SK-N-SH (cell line): ENCODE measurements at regions not wholly inside any gene's neighbourhood (a gene's known extent, or its start where the extent isn't known, plus 50 kb on each side); places are given as distances from the start of the nearest gene placed in this dataset.
A peak's percentile ranks its signal among the peaks of the same experiment; 100 is the strongest.

Source experiments
- CTCF ChIA-PET: fragments of 300-600, 350-600 bp; formaldehyde crosslinking; extraction: SDS; loops from one replicate; lab custom pipeline; 2021; lab: Yijun Ruan, JAX
- POLR2A ChIA-PET: fragments of 350-600 bp; sonication (Branson Sonifier 250); formaldehyde crosslinking; extraction: SDS; loops from one replicate; lab custom pipeline; 2020; ENCODE audit warnings: antibody characterized with exemption, inconsistent platforms; lab: Yijun Ruan, JAX
- DNase-seq: peaks from one replicate; pipeline ENCODE4 v3.0.0; 2012
- H2AFZ ChIP-seq: fragments of 200-600 bp; sonication (generic); 2 replicates; pipeline ENCODE4 v1.8.1; 2016; ENCODE audit warnings: antibody characterized with exemption, mild to moderate bottlenecking, low read depth
- H3F3A ChIP-seq: fragments of 200-600 bp; sonication (generic); replicated peaks from 2 replicates; pipeline ENCODE3; 2016; ENCODE audit warnings: antibody characterized with exemption, mild to moderate bottlenecking; ENCODE audit not compliant: insufficient read depth
- H3K27ac ChIP-seq, 2 experiments: fragments of 200-500 bp in 1 of 2; fragments of 200-600 bp in 1 of 2; sonication (Bioruptor generic) in 1 of 2; sonication (generic), shearing (Covaris generic) in 1 of 2; 2 replicates each; pipeline versions ENCODE4 v1.5.1 to v1.6.1; 2014 to 2016; ENCODE audit warnings: low read depth in 2 of 2, inconsistent platforms in 1 of 2, low read length in 1 of 2, mild to moderate bottlenecking in 1 of 2, mixed read lengths in 1 of 2
- H3K27me3 ChIP-seq: fragments of 200-600 bp; sonication (generic), shearing (Covaris generic); 2 replicates; pipeline ENCODE4 v1.6.1; 2016; ENCODE audit warnings: mixed run types; ENCODE audit not compliant: insufficient read depth
- H3K36me3 ChIP-seq, 2 experiments: fragments of 200-500 bp in 1 of 2; fragments of 200-600 bp in 1 of 2; sonication (Bioruptor generic) in 1 of 2; sonication (generic) in 1 of 2; replicated peaks in 1 of 2; 2 replicates each; pipeline versions ENCODE3 to v1.5.1; 2014 to 2016; ENCODE audit warnings: low read length in 1 of 2, mild to moderate bottlenecking in 1 of 2; ENCODE audit not compliant: insufficient read depth in 2 of 2, control insufficient read depth in 1 of 2
- H3K4me1 ChIP-seq, 2 experiments: fragments of 200-500 bp in 1 of 2; fragments of 200-600 bp in 1 of 2; sonication (Bioruptor generic) in 1 of 2; sonication (generic), shearing (Covaris generic) in 1 of 2; 2 replicates each; pipeline versions ENCODE4 v1.5.1 to v1.6.1; 2014 to 2016; ENCODE audit warnings: low read depth in 1 of 2, low read length in 1 of 2, mixed run types in 1 of 2; ENCODE audit not compliant: insufficient read depth in 2 of 2, control insufficient read depth in 1 of 2
- H3K4me2 ChIP-seq: fragments of 200-600 bp; sonication (generic), shearing (Covaris generic); 2 replicates; pipeline ENCODE4 v1.6.1; 2017; ENCODE audit warnings: mixed run types
- H3K4me3 ChIP-seq, 2 experiments: fragments of 200-500 bp in 1 of 2; fragments of 200-600 bp in 1 of 2; sonication (Bioruptor generic) in 1 of 2; sonication (generic), shearing (Covaris generic) in 1 of 2; 2 replicates each; pipeline versions ENCODE4 v1.5.1 to v1.8.1; 2014 to 2016; ENCODE audit warnings: low read depth in 2 of 2, inconsistent platforms in 1 of 2, low read length in 1 of 2, mild to moderate bottlenecking in 1 of 2, mixed read lengths in 1 of 2, moderate library complexity in 1 of 2
- H3K79me2 ChIP-seq: fragments of 200-600 bp; sonication (generic); 2 replicates; pipeline ENCODE4 v1.8.1; 2017; ENCODE audit warnings: mild to moderate bottlenecking; ENCODE audit not compliant: insufficient read depth
- H3K9ac ChIP-seq: fragments of 200-600 bp; sonication (generic); 2 replicates; pipeline ENCODE4 v1.6.1; 2017; ENCODE audit warnings: mixed run types
- H3K9me2 ChIP-seq: fragments of 200-600 bp; sonication (generic); 2 replicates; pipeline ENCODE4 v1.6.1; 2017; ENCODE audit warnings: mixed run types
- H3K9me3 ChIP-seq: fragments of 200-600 bp; sonication (generic); 2 replicates; pipeline ENCODE4 v1.6.1; 2017; ENCODE audit warnings: mixed run types, mild to moderate bottlenecking, moderate library complexity
- H4K20me1 ChIP-seq: fragments of 200-600 bp; sonication (generic); 2 replicates; pipeline ENCODE4 v1.6.1; 2017; ENCODE audit warnings: mild to moderate bottlenecking, mixed run types; ENCODE audit not compliant: insufficient read depth
- CHD2 ChIP-seq: fragments of 150-350 bp; IDR thresholded peaks from 2 replicates; pipeline ENCODE4 v1.6.1; 2018; ENCODE audit warnings: low read length; ENCODE audit not compliant: partially characterized antibody
- EP300 ChIP-seq, 2 experiments: IDR thresholded peaks; 2 replicates each; pipeline versions ENCODE4 v1.4.0 to v1.6.1; 2012; ENCODE audit warnings: borderline replicate concordance in 1 of 2, low read depth in 1 of 2, low read length in 1 of 2
- FOSL2 ChIP-seq: IDR thresholded peaks from 2 replicates; pipeline ENCODE4 v1.4.0; 2012; ENCODE audit warnings: low read depth, mild to moderate bottlenecking, moderate library complexity, borderline replicate concordance
- FOXJ3 ChIP-seq: sonication (generic); formaldehyde crosslinking; IDR thresholded peaks from 2 replicates; pipeline ENCODE4 v1.5.1; 2020; ENCODE audit warnings: mild to moderate bottlenecking, missing genetic modification reagents
- GABPA ChIP-seq: IDR thresholded peaks from 2 replicates; pipeline ENCODE4 v1.4.0; 2012; ENCODE audit warnings: low read depth, mild to moderate bottlenecking
- JUND ChIP-seq: IDR thresholded peaks from 2 replicates; pipeline ENCODE4 v1.4.0; 2012
- NRF1 ChIP-seq: IDR thresholded peaks from 2 replicates; pipeline ENCODE4 v1.6.1; 2012; ENCODE audit warnings: low read depth, mild to moderate bottlenecking, low read length
- RAD21 ChIP-seq: IDR thresholded peaks from 2 replicates; pipeline ENCODE4 v1.6.1; 2012; ENCODE audit warnings: mild to moderate bottlenecking, low read length
- RFX5 ChIP-seq: IDR thresholded peaks from 2 replicates; pipeline ENCODE4 v1.6.1; 2012; ENCODE audit warnings: mild to moderate bottlenecking, improper control_type of control experiment, low read length
- TAF1 ChIP-seq: IDR thresholded peaks from 2 replicates; pipeline ENCODE4 v1.6.1; 2012; ENCODE audit warnings: low read depth, mild to moderate bottlenecking, low read length, moderate library complexity, borderline replicate concordance
- TCF12 ChIP-seq: IDR thresholded peaks from 2 replicates; pipeline ENCODE4 v1.4.0; 2012
- YY1 ChIP-seq: IDR thresholded peaks from 2 replicates; pipeline ENCODE4 v1.4.0; 2012; ENCODE audit warnings: low read depth, mild to moderate bottlenecking
- WGBS: methylation state at CpG from one replicate; pipeline ENCODE4 v1.1.6; 2017; ENCODE audit warnings: low lambda C conversion rate; 5-methylcytosine and 5-hydroxymethylcytosine counted together
- TF ChIP-seq, protein P1 (sequence below): fragments of 150-350 bp; IDR thresholded peaks from 2 replicates; pipeline ENCODE4 v1.6.1; 2016; ENCODE audit warnings: mild to moderate bottlenecking, low read depth, low read length
- TF ChIP-seq, protein P2 (sequence below): fragments of 150-350 bp; IDR thresholded peaks from 2 replicates; pipeline ENCODE4 v1.6.1; 2017; ENCODE audit warnings: antibody characterized with exemption, low read length, low read depth, borderline replicate concordance
- TF ChIP-seq, protein P3 (sequence below): IDR thresholded peaks from 2 replicates; pipeline ENCODE4 v1.4.0; 2012; ENCODE audit warnings: low read depth, borderline replicate concordance
- TF ChIP-seq, protein P4 (sequence below): IDR thresholded peaks from 2 replicates; pipeline ENCODE4 v1.4.0; 2012; ENCODE audit warnings: low read depth

DNA sequence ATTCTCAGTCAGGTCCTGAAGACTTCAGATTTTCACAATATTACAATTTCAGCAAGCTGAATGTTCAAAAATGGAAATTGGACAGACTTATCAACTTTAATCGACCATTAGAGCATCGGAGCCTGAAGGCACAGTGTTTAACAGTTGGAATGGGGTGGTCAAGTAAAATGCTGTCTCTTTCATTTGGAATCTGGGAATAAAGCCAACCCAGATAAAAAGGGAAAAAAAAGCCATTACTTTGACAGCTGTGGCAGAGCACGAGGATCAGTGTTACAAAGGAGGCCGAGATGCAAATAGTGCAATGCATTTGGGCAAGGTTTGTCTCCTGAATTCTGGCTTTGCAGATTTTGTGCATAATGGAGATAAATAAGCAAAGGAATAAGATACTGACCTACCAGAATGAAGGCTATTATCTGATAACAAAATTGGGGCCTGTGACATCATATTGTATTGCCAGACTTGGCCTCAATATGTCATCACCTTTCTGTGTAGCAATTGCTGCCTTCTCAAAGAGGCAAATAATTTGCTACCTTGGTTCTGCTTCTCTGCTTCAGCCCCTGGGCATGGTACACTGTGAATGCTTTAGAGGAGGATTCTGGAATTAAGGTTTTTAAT lies 277.5 kb upstream of the KLHL29 start (continued):
- TF ChIP-seq YY1 (no peak), JUND (no peak), NRF1 (no peak), FOSL2 (no peak), RAD21 (no peak; the same call in none of the 2 replicates), TCF12 (peak; percentile 32; the same call in 1 of the 2 replicates), CHD2 (peak; percentile 75), FOXJ3 (CRISPR knock-in tag) (peak; percentile 87), EP300 (IDR thresholded peaks at IDR 0.05; ENCODE audit: borderline replicate concordance in 1 of 2, low read depth in 1 of 2, low read length in 1 of 2) (peak in 1 of 2 experiments; percentile 92; a peak in 2 of 4 replicates)
- TF ChIP-seq, protein P1, sequence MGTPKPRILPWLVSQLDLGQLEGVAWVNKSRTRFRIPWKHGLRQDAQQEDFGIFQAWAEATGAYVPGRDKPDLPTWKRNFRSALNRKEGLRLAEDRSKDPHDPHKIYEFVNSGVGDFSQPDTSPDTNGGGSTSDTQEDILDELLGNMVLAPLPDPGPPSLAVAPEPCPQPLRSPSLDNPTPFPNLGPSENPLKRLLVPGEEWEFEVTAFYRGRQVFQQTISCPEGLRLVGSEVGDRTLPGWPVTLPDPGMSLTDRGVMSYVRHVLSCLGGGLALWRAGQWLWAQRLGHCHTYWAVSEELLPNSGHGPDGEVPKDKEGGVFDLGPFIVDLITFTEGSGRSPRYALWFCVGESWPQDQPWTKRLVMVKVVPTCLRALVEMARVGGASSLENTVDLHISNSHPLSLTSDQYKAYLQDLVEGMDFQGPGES: no peak
- TF ChIP-seq, protein P2, sequence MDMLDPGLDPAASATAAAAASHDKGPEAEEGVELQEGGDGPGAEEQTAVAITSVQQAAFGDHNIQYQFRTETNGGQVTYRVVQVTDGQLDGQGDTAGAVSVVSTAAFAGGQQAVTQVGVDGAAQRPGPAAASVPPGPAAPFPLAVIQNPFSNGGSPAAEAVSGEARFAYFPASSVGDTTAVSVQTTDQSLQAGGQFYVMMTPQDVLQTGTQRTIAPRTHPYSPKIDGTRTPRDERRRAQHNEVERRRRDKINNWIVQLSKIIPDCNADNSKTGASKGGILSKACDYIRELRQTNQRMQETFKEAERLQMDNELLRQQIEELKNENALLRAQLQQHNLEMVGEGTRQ: no peak

DNA sequence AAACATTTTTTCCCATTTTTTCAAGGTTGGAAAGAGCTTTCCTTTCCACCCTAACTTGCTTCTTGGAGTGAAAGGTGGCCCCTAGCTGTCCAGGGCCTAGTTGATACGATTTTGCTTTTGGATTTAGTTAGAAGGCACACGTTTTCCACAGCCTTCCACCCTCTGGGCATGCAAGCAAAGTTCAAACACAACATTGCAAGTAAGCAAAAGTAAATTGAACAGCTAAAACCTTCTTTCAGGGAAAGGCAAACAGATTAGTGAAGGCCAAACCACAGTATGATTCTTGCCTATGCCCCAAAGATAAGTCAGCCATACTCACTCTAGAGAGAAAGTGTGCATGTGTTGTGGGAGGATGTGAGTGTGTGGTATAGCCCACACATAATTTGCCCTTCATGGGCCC lies 273.7 kb upstream of the KLHL29 start:
- ChIA-PET POLR2A (no interaction called here), CTCF (interaction anchor here (0.6 to 0.8 kb wide), 4 partner anchors 8 to 894 kb away, joined by 3 to 4 read pairs (median 3); no protein-coding TSS in a partner anchor)
- Histone ChIP-seq H3K9me3 (no peaks in the 10 kb centered on the region; the same call in 1 of the 2 replicates), H3K27me3 (no peaks in the 10 kb centered on the region), H4K20me1 (no peaks in the 10 kb centered on the region), H3K4me2 (no peak overlapping the region), H3K36me3 (no peaks in the 10 kb centered on the region), H3K9ac (no peak overlapping the region), H3K9me2 (no peaks in the 10 kb centered on the region; the same call in 1 of the 2 replicates), H2AFZ (no peak overlapping the region), H3K4me3 (no peak overlapping the region), H3K4me1 (peaks cover 0 to 17% of the 10 kb centered on the region in 2 experiments; a peak in 2 of 4 replicates), H3K79me2 (no peaks in the 10 kb centered on the region), H3F3A (no peaks in the 10 kb centered on the region), H3K27ac (no peak overlapping the region)
- TF ChIP-seq GABPA: no peak
- TF ChIP-seq, protein P3, sequence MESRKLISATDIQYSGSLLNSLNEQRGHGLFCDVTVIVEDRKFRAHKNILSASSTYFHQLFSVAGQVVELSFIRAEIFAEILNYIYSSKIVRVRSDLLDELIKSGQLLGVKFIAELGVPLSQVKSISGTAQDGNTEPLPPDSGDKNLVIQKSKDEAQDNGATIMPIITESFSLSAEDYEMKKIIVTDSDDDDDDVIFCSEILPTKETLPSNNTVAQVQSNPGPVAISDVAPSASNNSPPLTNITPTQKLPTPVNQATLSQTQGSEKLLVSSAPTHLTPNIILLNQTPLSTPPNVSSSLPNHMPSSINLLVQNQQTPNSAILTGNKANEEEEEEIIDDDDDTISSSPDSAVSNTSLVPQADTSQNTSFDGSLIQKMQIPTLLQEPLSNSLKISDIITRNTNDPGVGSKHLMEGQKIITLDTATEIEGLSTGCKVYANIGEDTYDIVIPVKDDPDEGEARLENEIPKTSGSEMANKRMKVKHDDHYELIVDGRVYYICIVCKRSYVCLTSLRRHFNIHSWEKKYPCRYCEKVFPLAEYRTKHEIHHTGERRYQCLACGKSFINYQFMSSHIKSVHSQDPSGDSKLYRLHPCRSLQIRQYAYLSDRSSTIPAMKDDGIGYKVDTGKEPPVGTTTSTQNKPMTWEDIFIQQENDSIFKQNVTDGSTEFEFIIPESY: no peak
- TF ChIP-seq, protein P4, sequence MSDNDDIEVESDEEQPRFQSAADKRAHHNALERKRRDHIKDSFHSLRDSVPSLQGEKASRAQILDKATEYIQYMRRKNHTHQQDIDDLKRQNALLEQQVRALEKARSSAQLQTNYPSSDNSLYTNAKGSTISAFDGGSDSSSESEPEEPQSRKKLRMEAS: no peak
- no peak for TF ChIP-seq YY1
- TF ChIP-seq TAF1: no peak
- no peak for TF ChIP-seq NRF1
- TF ChIP-seq CHD2: no peak
- TF ChIP-seq RFX5: no peak
- WGBS: 8% methylated on average over 2 of the region's 2 CpGs
- DNase-seq: no peak
